IMR-90 (cell line): ENCODE measurements at regions not wholly inside any gene's neighbourhood (a gene's known extent, or its start where the extent isn't known, plus 50 kb on each side); places are given as distances from the start of the nearest gene placed in this dataset.

Experiments used
- ATAC-seq: fragments of 200-7000 bp; cut with Tn5 transposase; 2 replicates; pipeline ENCODE4 v1.9.1; 2020; ENCODE audit warnings: low read depth, mild to moderate bottlenecking, moderate library complexity
- BruUV-seq: library from RNA; stranded (reverse); fragments of 400-500 nt; replicated peaks from 2 replicates; lab custom pipeline; 2021; lab: Mats Ljungman, UMichigan
- CTCF ChIA-PET: fragments of 300-600 bp; formaldehyde crosslinking; extraction: SDS; loops from one replicate; lab custom pipeline; 2021; ENCODE audit warnings: antibody characterized with exemption; lab: Yijun Ruan, JAX
- POLR2A ChIA-PET: fragments of 300-600 bp; sonication (Branson Sonifier 250); formaldehyde crosslinking; loops from one replicate; lab custom pipeline; 2022; ENCODE audit warnings: antibody characterized with exemption; ENCODE audit not compliant: unreplicated experiment; lab: Charles Lee
- DNase-seq: peaks from one replicate; pipeline ENCODE4 v3.0.0; 2013
- H2AFZ ChIP-seq: replicated peaks from 2 replicates; pipeline ENCODE3; 2013; ENCODE audit warnings: low read length, mild to moderate bottlenecking; ENCODE audit not compliant: poor library complexity
- H2AK5ac ChIP-seq: 2 replicates; pipeline ENCODE4 v1.6.1; 2013; ENCODE audit warnings: low read depth, low read length, inconsistent platforms
- H2AK9ac ChIP-seq: replicated peaks from 2 replicates; pipeline ENCODE3; 2013; ENCODE audit warnings: mild to moderate bottlenecking, low read depth, low read length, moderate library complexity; ENCODE audit not compliant: poor library complexity
- H2BK120ac ChIP-seq: 2 replicates; pipeline ENCODE4 v1.6.1; 2013; ENCODE audit warnings: low read depth, low read length, inconsistent platforms
- H2BK15ac ChIP-seq: 3 replicates; pipeline ENCODE4 v1.6.1; 2013; ENCODE audit warnings: low read depth, low read length, inconsistent platforms
- H2BK20ac ChIP-seq: 2 replicates; pipeline ENCODE4 v1.6.1; 2013; ENCODE audit warnings: low read depth, mild to moderate bottlenecking, inconsistent platforms, low read length, moderate library complexity
- H2BK5ac ChIP-seq: 2 replicates; pipeline ENCODE4 v1.6.1; 2013; ENCODE audit warnings: mild to moderate bottlenecking, low read depth, low read length, inconsistent platforms; ENCODE audit not compliant: poor library complexity, severe bottlenecking
- H3K14ac ChIP-seq: replicated peaks from 2 replicates; pipeline ENCODE4 v1.6.1; 2013; ENCODE audit warnings: low read depth, low read length, inconsistent platforms
- H3K18ac ChIP-seq: 2 replicates; pipeline ENCODE4 v1.6.1; 2013; ENCODE audit warnings: low read depth, low read length, control low read depth
- H3K23ac ChIP-seq: 2 replicates; pipeline ENCODE4 v1.6.1; 2013; ENCODE audit warnings: low read depth, low read length, inconsistent platforms
- H3K27ac ChIP-seq: 2 replicates; pipeline ENCODE4 v1.5.1; 2013; ENCODE audit warnings: mild to moderate bottlenecking, control low read depth, low read length; ENCODE audit not compliant: insufficient read depth
- H3K27me3 ChIP-seq: 2 replicates; pipeline ENCODE4 v1.6.1; 2013; ENCODE audit warnings: low read length; ENCODE audit not compliant: control insufficient read depth, insufficient read depth
- H3K36me3 ChIP-seq: 2 replicates; pipeline ENCODE4 v1.6.1; 2013; ENCODE audit warnings: low read length, mixed read lengths; ENCODE audit not compliant: control insufficient read depth, insufficient read depth
- H3K4ac ChIP-seq: 2 replicates; pipeline ENCODE4 v1.6.1; 2013; ENCODE audit warnings: low read depth, low read length, inconsistent platforms
- H3K4me1 ChIP-seq: 2 replicates; pipeline ENCODE4 v1.6.1; 2013; ENCODE audit warnings: low read length, mixed read lengths; ENCODE audit not compliant: control insufficient read depth, insufficient read depth
- H3K4me2 ChIP-seq: 2 replicates; pipeline ENCODE4 v1.6.1; 2013; ENCODE audit warnings: low read depth, mild to moderate bottlenecking, control low read depth, low read length, moderate library complexity
- H3K4me3 ChIP-seq: 2 replicates; pipeline ENCODE4 v1.5.1; 2013; ENCODE audit warnings: low read depth, mild to moderate bottlenecking, control low read depth, low read length, moderate library complexity; ENCODE audit not compliant: insufficient read depth
- H3K56ac ChIP-seq: 2 replicates; pipeline ENCODE4 v1.6.1; 2013; ENCODE audit warnings: low read length, inconsistent platforms; ENCODE audit not compliant: insufficient read depth; ENCODE audit errors: extremely low read depth
- H3K79me1 ChIP-seq, 2 experiments: 2 replicates each; pipeline ENCODE4 v1.6.1; 2013; ENCODE audit warnings: low read length in 2 of 2, inconsistent platforms in 1 of 2, low read depth in 1 of 2
- H3K9ac ChIP-seq: 2 replicates; pipeline ENCODE4 v1.6.1; 2013; ENCODE audit warnings: low read depth, low read length, control low read depth
- H3K9me1 ChIP-seq: 2 replicates; pipeline ENCODE4 v1.6.1; 2013; ENCODE audit warnings: low read length, inconsistent platforms; ENCODE audit not compliant: insufficient read depth
- H3K9me3 ChIP-seq: 2 replicates; pipeline ENCODE4 v1.6.1; 2013; ENCODE audit warnings: low read length; ENCODE audit not compliant: control insufficient read depth, insufficient read depth
- H4K20me1 ChIP-seq: 2 replicates; pipeline ENCODE4 v1.6.1; 2013; ENCODE audit warnings: low read length, inconsistent platforms; ENCODE audit not compliant: insufficient read depth
- H4K5ac ChIP-seq: 2 replicates; pipeline ENCODE4 v1.6.1; 2013; ENCODE audit warnings: mild to moderate bottlenecking, low read depth, low read length, control low read depth
- H4K8ac ChIP-seq, 2 experiments: 2 replicates each; pipeline ENCODE4 v1.6.1; 2013; ENCODE audit warnings: low read depth in 2 of 2, low read length in 2 of 2, control low read depth in 1 of 2, inconsistent platforms in 1 of 2
- H4K91ac ChIP-seq: 2 replicates; pipeline ENCODE4 v1.6.1; 2013; ENCODE audit warnings: low read depth, low read length, inconsistent platforms; ENCODE audit not compliant: insufficient read depth
- BHLHE40 ChIP-seq: fragments of 150-350 bp; IDR thresholded peaks from 2 replicates; pipeline ENCODE4 v1.6.1; 2016; ENCODE audit warnings: mild to moderate bottlenecking, low read depth, low read length
- CHD1 ChIP-seq: IDR thresholded peaks from 2 replicates; pipeline ENCODE4 v1.6.1; 2012; ENCODE audit warnings: low read depth, low read length, improper control_type of control experiment
- CTCF ChIP-seq: conservative IDR thresholded peaks from 2 replicates; pipeline ENCODE4 v1.5.1; 2012; ENCODE audit warnings: mild to moderate bottlenecking, low read depth, low read length, improper control_type of control experiment
- FOS ChIP-seq: fragments of 150-350 bp; IDR thresholded peaks from 2 replicates; pipeline ENCODE4 v1.6.1; 2016; ENCODE audit warnings: low read depth, low read length
- MXI1 ChIP-seq: IDR thresholded peaks from 2 replicates; pipeline ENCODE4 v1.6.1; 2012; ENCODE audit warnings: low read depth, mild to moderate bottlenecking, low read length, moderate library complexity, borderline replicate concordance
- NFE2L2 ChIP-seq: fragments of 150-350 bp; IDR thresholded peaks from 2 replicates; pipeline ENCODE4 v1.6.1; 2016; ENCODE audit warnings: low read depth, mild to moderate bottlenecking, low read length
- POLR2A ChIP-seq: IDR thresholded peaks from 2 replicates; pipeline ENCODE4 v1.6.1; 2012; ENCODE audit warnings: mild to moderate bottlenecking, low read depth, low read length
- RAD21 ChIP-seq: IDR thresholded peaks from 2 replicates; pipeline ENCODE4 v1.6.1; 2012; ENCODE audit warnings: low read length, improper control_type of control experiment
- RCOR1 ChIP-seq: IDR thresholded peaks from 2 replicates; pipeline ENCODE4 v1.6.1; 2012; ENCODE audit warnings: mild to moderate bottlenecking, low read length, improper control_type of control experiment; ENCODE audit not compliant: insufficient replicate concordance
- SMC3 ChIP-seq: fragments of 150-350 bp; IDR thresholded peaks from 2 replicates; pipeline ENCODE4 v1.6.1; 2016; ENCODE audit warnings: low read depth, mild to moderate bottlenecking, antibody characterized with exemption, low read length, moderate library complexity
- whole genome bisulfite sequencing, 2 experiments: methylation state at CpG; one replicate each; pipeline versions ENCODE4 v1.1.5 to v1.1.7; 2013; ENCODE audit warnings: missing lambda C conversion rate in 2 of 2; ENCODE audit not compliant: insufficient read length in 1 of 2; ENCODE audit errors: extremely low coverage in 2 of 2; 5-methylcytosine and 5-hydroxymethylcytosine counted together
- dilution Hi-C: fragments of 300-500 bp; cut with HindIII; formaldehyde crosslinking; loops from one replicate; pipeline ENCODE4 v1.14.3; 2018; ENCODE audit warnings: low sequenced_read_pairs; ENCODE audit not compliant: unreplicated experiment
- in situ Hi-C: fragments of 300-500 bp; cut with MboI; formaldehyde crosslinking; loops from 3 replicates; pipeline ENCODE4 v1.14.3; 2019; ENCODE audit warnings: low sequenced_read_pairs, inconsistent platforms, mixed read lengths
- intact Hi-C: fragments of 100-400 bp; cut with micrococcal nuclease; formaldehyde crosslinking; loops from 2 replicates; pipeline ENCODE4 v1.10.0; 2022

DNA sequence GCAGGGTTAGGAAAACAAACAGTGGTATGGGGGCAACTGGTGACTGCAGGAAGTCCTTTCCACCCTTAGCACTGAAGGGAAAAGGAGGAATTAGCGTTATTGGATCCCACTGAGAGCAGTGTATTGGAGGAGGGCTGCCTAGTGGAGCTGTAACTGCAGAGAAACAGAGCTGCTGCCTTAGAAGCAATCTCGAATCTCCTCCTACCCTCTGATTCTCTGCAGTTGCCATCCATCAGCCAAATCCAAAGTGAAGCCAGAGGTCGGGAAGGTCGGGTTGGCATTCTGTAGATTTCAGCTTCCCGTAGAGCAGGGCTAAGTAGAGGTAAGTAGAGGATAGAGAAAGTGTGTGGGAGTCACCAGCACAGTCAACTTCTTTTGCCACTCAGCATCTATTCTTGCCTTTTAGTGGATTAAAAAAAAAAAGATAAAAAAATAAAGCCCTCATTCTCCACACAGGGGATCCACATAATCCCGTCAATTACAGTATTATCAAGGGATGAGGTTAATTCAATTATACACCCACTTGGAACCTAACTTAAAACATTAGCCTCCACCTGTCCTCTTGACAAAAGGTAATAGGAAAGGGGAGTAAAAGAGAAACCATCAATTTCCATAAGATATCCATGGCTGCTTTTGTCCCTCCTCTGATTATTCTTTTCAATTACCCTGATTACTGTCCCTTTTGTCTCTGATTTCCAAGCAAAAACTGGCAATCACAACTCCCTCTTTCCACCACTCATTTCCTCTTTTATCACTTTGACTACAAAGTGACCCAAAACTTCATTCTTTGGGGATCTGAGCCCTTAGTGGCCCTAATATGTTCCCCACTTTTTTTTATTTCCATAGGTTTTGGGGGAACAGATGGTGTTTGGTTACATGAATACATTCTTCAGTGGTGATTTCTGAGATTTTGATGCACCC, 234.7 kb downstream of the RBM26 start:
- no peak overlapping the region for H2AK9ac ChIP-seq
- no peak for ATAC-seq

More for the DNA sequence above, 234.7 kb downstream of the RBM26 start:
- CTCF ChIA-PET: no interaction called here
- no peak overlapping the region for H2BK20ac ChIP-seq
- H3K9me1 ChIP-seq: no peaks in the 10 kb centered on the region
- no peak for DNase-seq
- H3K27me3 ChIP-seq: no peaks in the 10 kb centered on the region
- no peak overlapping the region for H2BK5ac ChIP-seq
- H2BK120ac ChIP-seq: no peak overlapping the region
- H3K56ac ChIP-seq: no peak overlapping the region
- no peak overlapping the region for H4K91ac ChIP-seq
- in situ Hi-C loops (no loop called here), dilution Hi-C loops (no loop called here), intact Hi-C loops (no loop called here)
- no peak overlapping the region for H3K4me3 ChIP-seq
- H3K23ac ChIP-seq: no peak overlapping the region
- no peak overlapping the region for H3K4me2 ChIP-seq
- no peak overlapping the region for H4K8ac ChIP-seq
- no peak overlapping the region for H2BK15ac ChIP-seq
- no peak overlapping the region for H3K9ac ChIP-seq
- POLR2A ChIA-PET: no interaction called here
- H3K27ac ChIP-seq: no peak overlapping the region
- no peak for TF ChIP-seq BHLHE40
- TF ChIP-seq SMC3: no peak
- no peak for TF ChIP-seq NFE2L2
- no peak for TF ChIP-seq MXI1
- TF ChIP-seq FOS: no peak
- no peak for TF ChIP-seq CTCF
- no peak for TF ChIP-seq RAD21
- TF ChIP-seq POLR2A: no peak
- TF ChIP-seq RCOR1: no peak
- no peak for TF ChIP-seq CHD1
- H3K14ac ChIP-seq: no peak overlapping the region
- H3K79me1 ChIP-seq: no peaks in the 10 kb centered on the region
- H2AK5ac ChIP-seq: no peak overlapping the region
- WGBS, 2 experiments: no CpG with 5 or more reads among the region's 6 CpGs
- H3K18ac ChIP-seq: no peak overlapping the region
- H3K9me3 ChIP-seq: no peaks in the 10 kb centered on the region
- no peaks in the 10 kb centered on the region for H3K36me3 ChIP-seq
- H3K4me1 ChIP-seq: no peaks in the 10 kb centered on the region
- H4K20me1 ChIP-seq: no peaks in the 10 kb centered on the region
- H3K4ac ChIP-seq: no peak overlapping the region
- H2AFZ ChIP-seq: no peak overlapping the region
- no peak overlapping the region for H4K5ac ChIP-seq
- BruUV-seq: no TSS peak
